ENCODE measurements at regions not wholly inside any gene's neighbourhood (a gene's known extent, or its start where the extent isn't known, plus 50 kb on each side); places are given as distances from the start of the nearest gene placed in this dataset.

GRCh38 chr1:55347041-55347440, 131.9 kb upstream of the USP24 start:
- no peak for TF ChIP-seq EZH2phosphoT487 (IDR thresholded peaks at IDR 0.05; ENCODE audit: insufficient read depth, low read depth)
- no peak for TF ChIP-seq EZH2 (IDR thresholded peaks at IDR 0.05; ENCODE audit: insufficient read depth, poor library complexity, severe bottlenecking)
